ENCODE measurements at regions not wholly inside any gene's neighbourhood (a gene's known extent, or its start where the extent isn't known, plus 50 kb on each side); places are given as distances from the start of the nearest gene placed in this dataset.
A peak's percentile ranks its signal among the peaks of the same experiment; 100 is the strongest.

GRCh38 chr10:113297226-113297625 is 255.6 kb upstream of the HABP2 start:
- Histone ChIP-seq H3K36me3 (replicated peaks; ENCODE audit: low read depth, low read length) (no peaks in the 10 kb centered on the region), H3K4me3 (ENCODE audit: low read length) (no peak overlapping the region), H3K4me2 (ENCODE audit: low read length) (no peak overlapping the region), H3K79me2 (ENCODE audit: low read length) (no peaks in the 10 kb centered on the region), H3K9ac (ENCODE audit: low read length) (no peak overlapping the region), H3K4me1 (ENCODE audit: low read length) (peaks cover 10% of the 10 kb centered on the region; the same call in 1 of the 2 replicates), H3K9me3 (ENCODE audit: insufficient read depth, low read length) (no peaks in the 10 kb centered on the region), H2AFZ (ENCODE audit: low read depth, low read length) (no peak overlapping the region), H3K27me3 (ENCODE audit: low read depth, low read length) (no peaks in the 10 kb centered on the region), H4K20me1 (ENCODE audit: insufficient read depth, low read length) (no peaks in the 10 kb centered on the region), H3K27ac (ENCODE audit: low read length) (no peak overlapping the region)
- TF ChIP-seq CTCF (IDR thresholded peaks at IDR 0.05; ENCODE audit: low read depth, low read length), result no peak
- no peak for TF ChIP-seq EZH2phosphoT487 (IDR thresholded peaks at IDR 0.05; ENCODE audit: low read depth)

GRCh38 chr10:113298616-113299015 is 254.2 kb upstream of the HABP2 start:
- H2AFZ ChIP-seq (ENCODE audit: low read depth, low read length), result no peak overlapping the region
- peaks cover 10% of the 10 kb centered on the region; the same call in 1 of the 2 replicates for H3K4me1 ChIP-seq (ENCODE audit: low read length)
- H3K9ac ChIP-seq (ENCODE audit: low read length), result no peak overlapping the region
- H3K4me3 ChIP-seq (ENCODE audit: low read length), result no peak overlapping the region
- no peaks in the 10 kb centered on the region for H3K27me3 ChIP-seq (ENCODE audit: low read depth, low read length)
- no peak overlapping the region for H3K27ac ChIP-seq (ENCODE audit: low read length)
- no peak overlapping the region for H3K4me2 ChIP-seq (ENCODE audit: low read length)
- no peaks in the 10 kb centered on the region for H3K36me3 ChIP-seq (replicated peaks; ENCODE audit: low read depth, low read length)
- H3K9me3 ChIP-seq (ENCODE audit: insufficient read depth, low read length), result no peaks in the 10 kb centered on the region
- H3K79me2 ChIP-seq (ENCODE audit: low read length), result no peaks in the 10 kb centered on the region
- no peak for TF ChIP-seq EZH2phosphoT487 (IDR thresholded peaks at IDR 0.05; ENCODE audit: low read depth)
- TF ChIP-seq CTCF (IDR thresholded peaks at IDR 0.05; ENCODE audit: low read depth, low read length), result no peak
- H4K20me1 ChIP-seq (ENCODE audit: insufficient read depth, low read length), result no peaks in the 10 kb centered on the region

- Histone ChIP-seq H3K4me3 (ENCODE audit: low read length) (no peak overlapping the region), H3K4me2 (ENCODE audit: low read length) (peak overlapping the region; percentile 18; the same call in 1 of the 2 replicates), H3K9ac (ENCODE audit: low read length) (no peak overlapping the region), H3K9me3 (ENCODE audit: insufficient read depth, low read length) (no peaks in the 10 kb centered on the region), H3K27ac (ENCODE audit: low read length) (no peak overlapping the region; the same call in 1 of the 2 replicates), H3K27me3 (ENCODE audit: low read depth, low read length) (no peaks in the 10 kb centered on the region), H2AFZ (ENCODE audit: low read depth, low read length) (no peak overlapping the region), H3K36me3 (replicated peaks; ENCODE audit: low read depth, low read length) (no peaks in the 10 kb centered on the region), H4K20me1 (ENCODE audit: insufficient read depth, low read length) (no peaks in the 10 kb centered on the region), H3K79me2 (ENCODE audit: low read length) (no peaks in the 10 kb centered on the region), H3K4me1 (ENCODE audit: low read length) (peaks cover 10% of the 10 kb centered on the region; the same call in 1 of the 2 replicates)
- TF ChIP-seq CTCF (IDR thresholded peaks at IDR 0.05; ENCODE audit: low read depth, low read length), result no peak
- TF ChIP-seq EZH2phosphoT487 (IDR thresholded peaks at IDR 0.05; ENCODE audit: low read depth), result no peak
Measured at GRCh38 chr10:113300201-113300600, 252.7 kb upstream of the HABP2 start.

GRCh38 chr10:113300617-113301016 is 252.2 kb upstream of the HABP2 start:
- no peaks in the 10 kb centered on the region for H3K79me2 ChIP-seq (ENCODE audit: low read length)
- H2AFZ ChIP-seq (ENCODE audit: low read depth, low read length), result no peak overlapping the region
- no peak overlapping the region for H3K9ac ChIP-seq (ENCODE audit: low read length)
- H3K9me3 ChIP-seq (ENCODE audit: insufficient read depth, low read length), result no peaks in the 10 kb centered on the region
- peak overlapping the region; percentile 18; the same call in 1 of the 2 replicates for H3K4me2 ChIP-seq (ENCODE audit: low read length)
- H3K4me1 ChIP-seq (ENCODE audit: low read length), result peaks cover 10% of the 10 kb centered on the region; the same call in 1 of the 2 replicates
- no peaks in the 10 kb centered on the region for H4K20me1 ChIP-seq (ENCODE audit: insufficient read depth, low read length)
- no peaks in the 10 kb centered on the region for H3K27me3 ChIP-seq (ENCODE audit: low read depth, low read length)
- no peak overlapping the region; the same call in 1 of the 2 replicates for H3K27ac ChIP-seq (ENCODE audit: low read length)
- no peaks in the 10 kb centered on the region for H3K36me3 ChIP-seq (replicated peaks; ENCODE audit: low read depth, low read length)
- H3K4me3 ChIP-seq (ENCODE audit: low read length), result no peak overlapping the region
- no peak for TF ChIP-seq CTCF (IDR thresholded peaks at IDR 0.05; ENCODE audit: low read depth, low read length)
- TF ChIP-seq EZH2phosphoT487 (IDR thresholded peaks at IDR 0.05; ENCODE audit: low read depth), result no peak

Measured in OCI-LY3 (cell line).